Mesodermal cell (in vitro differentiated cells): ENCODE measurements at regions not wholly inside any gene's neighbourhood (a gene's known extent, or its start where the extent isn't known, plus 50 kb on each side); places are given as distances from the start of the nearest gene placed in this dataset.

Experiments
- H3K27ac ChIP-seq: 2 replicates; pipeline ENCODE4 v1.7.0; 2013; ENCODE audit warnings: mild to moderate bottlenecking, low read depth, low read length, moderate library complexity; ENCODE audit not compliant: severe bottlenecking
- H3K36me3 ChIP-seq: 2 replicates; pipeline ENCODE4 v1.7.1; 2013; ENCODE audit warnings: mild to moderate bottlenecking, low read length, moderate library complexity; ENCODE audit not compliant: control insufficient read depth, insufficient read depth
- H3K4me1 ChIP-seq: one replicate; pipeline ENCODE4 v1.7.1; 2013; ENCODE audit warnings: mild to moderate bottlenecking, low read length; ENCODE audit not compliant: insufficient read depth, control insufficient read depth, poor library complexity, severe bottlenecking
- H3K4me3 ChIP-seq: 2 replicates; pipeline ENCODE4 v1.7.0; 2013; ENCODE audit warnings: low read length, control low read depth, mild to moderate bottlenecking; ENCODE audit not compliant: insufficient read depth, poor library complexity, severe bottlenecking; ENCODE audit errors: extremely low read depth
- H3K9me3 ChIP-seq: 2 replicates; pipeline ENCODE4 v1.7.1; 2013; ENCODE audit warnings: mild to moderate bottlenecking, low read length, moderate library complexity; ENCODE audit not compliant: control insufficient read depth
- WGBS, 2 experiments: methylation state at CpG; one replicate each; pipeline ENCODE4 v1.1.5; 2013; ENCODE audit warnings: missing lambda C conversion rate in 2 of 2; ENCODE audit not compliant: insufficient coverage in 2 of 2; 5-methylcytosine and 5-hydroxymethylcytosine counted together

GRCh38 chr1:14254251-14254650 lies 344.2 kb upstream of the KAZN start:
- no peak overlapping the region for H3K4me3 ChIP-seq
- H3K9me3 ChIP-seq, result no peaks in the 10 kb centered on the region
- H3K27ac ChIP-seq, result no peak overlapping the region
- H3K36me3 ChIP-seq, result no peaks in the 10 kb centered on the region
- no peaks in the 10 kb centered on the region for H3K4me1 ChIP-seq
- 86 to 97% methylated on average over 5 of the region's 6 CpGs for WGBS, 2 experiments

- WGBS, 2 experiments, result 100% methylated on average over 2 of the region's 3 CpGs; no CpG with 5 or more reads in 1 of the 2 experiments
- no peaks in the 10 kb centered on the region for H3K9me3 ChIP-seq
- no peak overlapping the region for H3K4me3 ChIP-seq
Observed at GRCh38 chr1:14255233-14255632, 343.3 kb upstream of the KAZN start.

GRCh38 chr1:14255711-14256110 lies 342.8 kb upstream of the KAZN start:
- no peak overlapping the region for H3K27ac ChIP-seq
- no peaks in the 10 kb centered on the region for H3K9me3 ChIP-seq
- no peak overlapping the region for H3K4me3 ChIP-seq
- 40% methylated on average over 1 of the region's 2 CpGs; no CpG with 5 or more reads in 1 of the 2 experiments for WGBS, 2 experiments
- no peaks in the 10 kb centered on the region for H3K4me1 ChIP-seq
- H3K36me3 ChIP-seq, result no peaks in the 10 kb centered on the region

More at GRCh38 chr1:14255233-14255632, 343.3 kb upstream of the KAZN start:
- Histone ChIP-seq H3K36me3 (no peaks in the 10 kb centered on the region), H3K4me1 (no peaks in the 10 kb centered on the region), H3K27ac (no peak overlapping the region)

GRCh38 chr1:14259191-14259757 lies 339.2 kb upstream of the KAZN start:
- WGBS, 2 experiments, result 91 to 93% methylated on average over 11 to 12 of the region's 13 CpGs
- H3K36me3 ChIP-seq, result no peaks in the 10 kb centered on the region
- no peak overlapping the region for H3K27ac ChIP-seq
- no peaks in the 10 kb centered on the region for H3K4me1 ChIP-seq
- H3K4me3 ChIP-seq, result no peak overlapping the region
- H3K9me3 ChIP-seq, result no peaks in the 10 kb centered on the region

GRCh38 chr1:14260480-14260879 lies 338.0 kb upstream of the KAZN start:
- Histone ChIP-seq H3K27ac (no peak overlapping the region), H3K36me3 (no peaks in the 10 kb centered on the region), H3K9me3 (no peaks in the 10 kb centered on the region), H3K4me3 (no peak overlapping the region), H3K4me1 (no peaks in the 10 kb centered on the region)
- WGBS, 2 experiments, result 94% methylated on average over 4 of the region's 8 CpGs

GRCh38 chr1:14261395-14261794 lies 337.1 kb upstream of the KAZN start:
- 81 to 87% methylated on average over 9 to 10 of the region's 11 CpGs for WGBS, 2 experiments

GRCh38 chr1:14262637-14263036 lies 335.8 kb upstream of the KAZN start:
- Histone ChIP-seq H3K27ac (peak overlapping the region; percentile 49), H3K36me3 (no peaks in the 10 kb centered on the region)
- WGBS, 2 experiments, result 86 to 97% methylated on average over 5 of the region's 8 CpGs

More at GRCh38 chr1:14261395-14261794, 337.1 kb upstream of the KAZN start:
- Histone ChIP-seq H3K4me1 (no peaks in the 10 kb centered on the region), H3K4me3 (no peak overlapping the region), H3K36me3 (no peaks in the 10 kb centered on the region), H3K27ac (no peak overlapping the region), H3K9me3 (no peaks in the 10 kb centered on the region)

GRCh38 chr1:14263225-14263624 lies 335.3 kb upstream of the KAZN start:
- Histone ChIP-seq H3K4me1 (no peaks in the 10 kb centered on the region), H3K27ac (no peak overlapping the region), H3K36me3 (no peaks in the 10 kb centered on the region), H3K4me3 (no peak overlapping the region), H3K9me3 (no peaks in the 10 kb centered on the region)
- WGBS, 2 experiments, result 80 to 92% methylated on average over 2 to 3 of the region's 3 CpGs

More at GRCh38 chr1:14262637-14263036, 335.8 kb upstream of the KAZN start:
- Histone ChIP-seq H3K4me1 (no peaks in the 10 kb centered on the region), H3K4me3 (no peak overlapping the region), H3K9me3 (no peaks in the 10 kb centered on the region)

GRCh38 chr1:14263671-14264070 lies 334.8 kb upstream of the KAZN start:
- Histone ChIP-seq H3K4me3 (no peak overlapping the region), H3K27ac (no peak overlapping the region), H3K4me1 (no peaks in the 10 kb centered on the region), H3K9me3 (no peaks in the 10 kb centered on the region), H3K36me3 (no peaks in the 10 kb centered on the region)
- 77 to 100% methylated on average over 2 of the region's 3 CpGs for WGBS, 2 experiments

- Histone ChIP-seq H3K36me3 (no peaks in the 10 kb centered on the region), H3K27ac (no peak overlapping the region), H3K4me1 (no peaks in the 10 kb centered on the region), H3K4me3 (no peak overlapping the region), H3K9me3 (no peaks in the 10 kb centered on the region)
- WGBS, 2 experiments, result 92 to 93% methylated on average over 1 to 2 of the region's 2 CpGs
Observed at GRCh38 chr1:14265495-14265894, 333.0 kb upstream of the KAZN start.

- no CpG with 5 or more reads among the region's 2 CpGs for WGBS, 2 experiments
- no peak overlapping the region for H3K4me3 ChIP-seq
- no peaks in the 10 kb centered on the region for H3K36me3 ChIP-seq
- no peaks in the 10 kb centered on the region for H3K9me3 ChIP-seq
- H3K27ac ChIP-seq, result no peak overlapping the region
- no peaks in the 10 kb centered on the region for H3K4me1 ChIP-seq
Observed at GRCh38 chr1:14267991-14268390, 330.5 kb upstream of the KAZN start.
